ENCODE measurements at regions not wholly inside any gene's neighbourhood (a gene's known extent, or its start where the extent isn't known, plus 50 kb on each side); places are given as distances from the start of the nearest gene placed in this dataset.

DNA sequence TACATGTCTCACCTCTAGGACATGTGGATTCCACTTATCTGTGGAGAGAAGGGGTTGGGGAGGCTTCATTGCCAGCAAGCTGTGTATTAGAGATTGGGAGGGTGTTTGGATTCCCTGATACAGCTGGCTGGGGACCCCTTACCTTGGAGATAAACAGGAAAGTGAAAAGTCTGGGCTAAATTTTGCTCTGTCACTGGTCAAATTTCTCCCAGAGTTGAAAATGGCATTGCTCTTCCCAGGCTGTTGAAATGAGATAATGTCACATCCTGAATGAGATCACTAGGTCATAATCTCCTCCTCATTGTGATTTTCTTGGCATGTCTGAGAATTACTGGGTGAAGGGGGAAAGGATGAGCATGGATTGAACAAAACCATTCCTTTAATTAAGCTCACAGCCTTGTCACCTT, 265.0 kb upstream of the PARD3B start:
- Histone ChIP-seq H3K4me1 (ENCODE audit: control insufficient read depth in 5 of 5, insufficient read depth in 5 of 5, low read length in 5 of 5) (peaks cover 0 to 11% (median 0%) of the 10 kb centered on the region in 5 donors), H3K27ac (ENCODE audit: low read depth, low read length) (no peak overlapping the region), H3K4me3 (ENCODE audit: low read depth in 1 of 5, low read length in 5 of 5) (no peak overlapping the region), H3K27me3 (ENCODE audit: control insufficient read depth in 5 of 5, insufficient read depth in 4 of 5, low read length in 5 of 5) (no peaks in the 10 kb centered on the region), H3K9me3 (ENCODE audit: control insufficient read depth in 5 of 5, low read length in 5 of 5) (peaks cover 0 to under 1% (median 0%) of the 10 kb centered on the region in 5 donors), H3K36me3 (ENCODE audit: control insufficient read depth in 5 of 5, insufficient read depth in 5 of 5, low read length in 5 of 5) (no peaks in the 10 kb centered on the region), H3K9ac (ENCODE audit: low read length in 5 of 5) (no peak overlapping the region)

DNA sequence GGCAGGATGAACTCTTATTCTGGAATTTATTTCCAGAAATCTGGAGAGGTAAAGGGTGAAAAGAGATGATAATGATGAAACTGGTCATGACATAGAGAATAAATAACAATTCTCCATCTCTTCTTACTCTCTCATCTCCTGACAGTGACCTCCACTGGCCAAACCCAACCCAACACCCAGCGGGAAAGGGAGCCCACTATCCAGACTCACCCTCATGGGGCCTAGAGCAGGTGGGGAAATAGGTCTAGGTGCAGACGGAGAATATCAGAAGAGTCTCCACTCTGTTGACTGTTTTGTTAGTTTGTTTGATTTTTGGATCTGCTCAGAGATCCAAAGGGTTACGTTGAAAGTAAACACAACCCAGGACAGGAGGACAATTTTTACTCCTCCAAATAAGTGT, 263.2 kb upstream of the PARD3B start:
- H3K9ac ChIP-seq (ENCODE audit: low read length in 5 of 5) = no peak overlapping the region
- peaks cover 0 to 11% (median 0%) of the 10 kb centered on the region in 5 donors for H3K4me1 ChIP-seq (ENCODE audit: control insufficient read depth in 5 of 5, insufficient read depth in 5 of 5, low read length in 5 of 5)
- H3K4me3 ChIP-seq (ENCODE audit: low read depth in 1 of 5, low read length in 5 of 5) = no peak overlapping the region
- H3K27me3 ChIP-seq (ENCODE audit: control insufficient read depth in 5 of 5, insufficient read depth in 4 of 5, low read length in 5 of 5) = no peaks in the 10 kb centered on the region
- H3K36me3 ChIP-seq (ENCODE audit: control insufficient read depth in 5 of 5, insufficient read depth in 5 of 5, low read length in 5 of 5) = no peaks in the 10 kb centered on the region
- peaks cover 0 to 3% (median 0%) of the 10 kb centered on the region in 5 donors for H3K9me3 ChIP-seq (ENCODE audit: control insufficient read depth in 5 of 5, low read length in 5 of 5)
- H3K27ac ChIP-seq (ENCODE audit: low read depth, low read length) = no peak overlapping the region

DNA sequence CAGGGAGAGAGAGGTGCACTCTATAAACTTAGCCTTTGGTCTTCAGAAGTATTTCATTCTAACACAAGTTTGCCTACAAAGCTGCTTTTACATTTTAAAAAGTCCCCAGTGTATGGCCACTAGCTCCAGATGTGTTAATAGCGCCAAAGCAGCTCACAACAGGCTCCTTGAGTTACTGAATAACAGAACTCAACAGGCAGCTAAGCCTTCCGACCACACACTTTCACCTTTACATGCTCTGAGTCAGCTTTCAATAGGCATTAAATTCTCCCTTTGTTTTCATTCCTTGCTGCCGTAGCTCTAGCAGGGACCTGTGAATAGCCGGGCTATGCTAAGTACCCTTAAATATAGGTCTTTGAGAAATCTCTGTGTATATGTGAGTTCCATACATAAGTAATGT, 262.8 kb upstream of the PARD3B start:
- no peak overlapping the region for H3K4me3 ChIP-seq (ENCODE audit: low read depth in 1 of 5, low read length in 5 of 5)
- H3K9ac ChIP-seq (ENCODE audit: low read length in 5 of 5) = no peak overlapping the region
- no peaks in the 10 kb centered on the region for H3K27me3 ChIP-seq (ENCODE audit: control insufficient read depth in 5 of 5, insufficient read depth in 4 of 5, low read length in 5 of 5)
- peaks cover 0 to 11% (median 0%) of the 10 kb centered on the region in 5 donors for H3K4me1 ChIP-seq (ENCODE audit: control insufficient read depth in 5 of 5, insufficient read depth in 5 of 5, low read length in 5 of 5)
- H3K36me3 ChIP-seq (ENCODE audit: control insufficient read depth in 5 of 5, insufficient read depth in 5 of 5, low read length in 5 of 5) = no peaks in the 10 kb centered on the region
- H3K9me3 ChIP-seq (ENCODE audit: control insufficient read depth in 5 of 5, low read length in 5 of 5) = peaks cover 0 to 3% (median 0%) of the 10 kb centered on the region in 5 donors
- no peak overlapping the region for H3K27ac ChIP-seq (ENCODE audit: low read depth, low read length)

DNA sequence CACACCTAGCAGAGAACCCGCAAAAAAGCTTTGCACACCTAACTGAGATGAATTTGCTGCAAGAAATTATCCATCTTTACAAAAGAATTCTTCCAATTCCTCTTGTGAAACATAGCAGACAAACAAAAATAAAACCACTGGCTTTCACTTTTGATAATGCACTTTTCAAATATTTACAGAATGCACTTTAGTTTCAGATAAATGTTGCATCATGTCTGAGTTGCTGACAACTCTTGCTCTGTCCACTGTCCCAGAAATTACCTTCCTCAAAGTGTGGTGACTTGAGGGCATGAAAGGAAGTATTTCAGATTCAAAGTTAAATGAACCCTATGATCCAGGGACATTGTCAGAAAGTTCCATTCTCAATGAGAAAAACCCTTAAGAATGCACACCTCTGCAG, 256.2 kb upstream of the PARD3B start:
- Histone ChIP-seq H3K27me3 (ENCODE audit: control insufficient read depth in 5 of 5, insufficient read depth in 4 of 5, low read length in 5 of 5) (no peaks in the 10 kb centered on the region), H3K9ac (ENCODE audit: low read length in 5 of 5) (no peak overlapping the region), H3K4me1 (ENCODE audit: control insufficient read depth in 5 of 5, insufficient read depth in 5 of 5, low read length in 5 of 5) (peaks cover 0 to 9% (median 0%) of the 10 kb centered on the region in 5 donors), H3K9me3 (ENCODE audit: control insufficient read depth in 5 of 5, low read length in 5 of 5) (peaks cover 0 to 3% (median 0%) of the 10 kb centered on the region in 5 donors), H3K36me3 (ENCODE audit: control insufficient read depth in 5 of 5, insufficient read depth in 5 of 5, low read length in 5 of 5) (no peaks in the 10 kb centered on the region), H3K4me3 (ENCODE audit: low read depth in 1 of 5, low read length in 5 of 5) (no peak overlapping the region), H3K27ac (ENCODE audit: low read depth, low read length) (no peak overlapping the region)

DNA sequence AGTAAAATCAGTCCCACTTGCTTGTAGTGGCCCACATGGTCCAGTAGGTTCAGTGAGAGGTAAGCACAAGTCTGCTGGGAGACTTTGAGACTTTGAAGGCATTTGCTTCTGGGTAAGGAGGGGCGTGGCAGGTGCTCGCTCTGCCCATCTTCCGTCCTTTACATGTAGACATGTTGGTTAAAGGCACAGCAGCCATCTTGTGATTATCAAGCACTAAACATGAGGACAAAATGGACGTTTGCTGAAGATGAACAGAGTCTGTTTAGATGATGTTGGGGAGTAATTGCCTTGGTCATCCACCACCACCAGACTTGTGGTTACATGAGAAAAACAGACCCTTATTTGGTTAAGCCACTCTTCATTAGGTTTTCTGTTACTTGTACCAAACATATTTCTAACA, 252.8 kb upstream of the PARD3B start:
- H3K36me3 ChIP-seq (ENCODE audit: control insufficient read depth in 5 of 5, insufficient read depth in 5 of 5, low read length in 5 of 5) = no peaks in the 10 kb centered on the region
- peaks cover 0 to 12% (median 0%) of the 10 kb centered on the region in 5 donors for H3K4me1 ChIP-seq (ENCODE audit: control insufficient read depth in 5 of 5, insufficient read depth in 5 of 5, low read length in 5 of 5)
- H3K27me3 ChIP-seq (ENCODE audit: control insufficient read depth in 5 of 5, insufficient read depth in 4 of 5, low read length in 5 of 5) = no peaks in the 10 kb centered on the region
- no peak overlapping the region for H3K9ac ChIP-seq (ENCODE audit: low read length in 5 of 5)
- H3K4me3 ChIP-seq (ENCODE audit: low read depth in 1 of 5, low read length in 5 of 5) = no peak overlapping the region
- no peaks in the 10 kb centered on the region for H3K9me3 ChIP-seq (ENCODE audit: control insufficient read depth in 5 of 5, low read length in 5 of 5)
- H3K27ac ChIP-seq (ENCODE audit: low read depth, low read length) = no peak overlapping the region

DNA sequence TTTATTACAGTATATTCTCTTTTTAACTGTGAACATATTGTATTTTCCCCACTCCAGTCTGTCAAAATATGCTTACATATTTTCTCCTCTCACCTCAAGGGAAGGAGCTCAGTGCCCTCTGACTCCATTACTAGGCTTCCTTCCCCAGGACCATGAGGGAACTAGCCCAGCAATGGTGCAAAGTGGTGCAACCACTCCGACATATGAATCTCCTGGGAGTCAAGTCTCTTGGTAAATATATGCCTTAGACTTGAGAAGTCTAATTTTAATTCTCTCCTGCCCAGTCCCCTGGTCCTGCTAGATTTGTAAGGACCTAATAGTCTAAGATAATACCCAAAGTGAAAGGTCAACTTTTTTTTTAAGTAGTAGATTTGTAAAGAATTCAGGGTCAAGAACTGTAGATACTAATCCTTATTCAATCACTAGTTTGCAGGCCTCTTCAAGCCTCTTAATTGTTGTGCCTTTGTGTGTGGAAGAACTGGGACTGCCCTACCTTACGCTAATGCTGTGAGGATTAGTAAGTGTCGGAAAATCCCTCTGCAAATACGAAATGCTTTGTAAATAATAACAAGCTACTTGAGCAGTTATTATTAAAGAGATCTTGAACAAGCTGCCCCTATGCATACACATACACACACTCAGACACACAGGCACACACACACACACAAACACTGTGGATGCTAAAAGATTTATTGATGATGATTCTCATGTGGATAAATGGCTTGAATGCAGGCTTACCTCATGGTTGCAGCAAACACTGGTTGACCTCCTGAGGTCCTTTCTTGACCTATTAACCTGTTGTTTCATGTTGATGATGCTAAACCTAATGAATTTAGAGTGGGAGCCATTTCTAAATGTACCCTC, 251.2 kb upstream of the PARD3B start:
- peaks cover 0 to 12% (median 0%) of the 10 kb centered on the region in 5 donors for H3K4me1 ChIP-seq (ENCODE audit: control insufficient read depth in 5 of 5, insufficient read depth in 5 of 5, low read length in 5 of 5)
- H3K9me3 ChIP-seq (ENCODE audit: control insufficient read depth in 5 of 5, low read length in 5 of 5) = no peaks in the 10 kb centered on the region
- H3K27me3 ChIP-seq (ENCODE audit: control insufficient read depth in 5 of 5, insufficient read depth in 4 of 5, low read length in 5 of 5) = no peaks in the 10 kb centered on the region
- no peaks in the 10 kb centered on the region for H3K36me3 ChIP-seq (ENCODE audit: control insufficient read depth in 5 of 5, insufficient read depth in 5 of 5, low read length in 5 of 5)
- no peak overlapping the region for H3K27ac ChIP-seq (ENCODE audit: low read depth, low read length)
- no peak overlapping the region for H3K9ac ChIP-seq (ENCODE audit: low read length in 5 of 5)
- H3K4me3 ChIP-seq (ENCODE audit: low read depth in 1 of 5, low read length in 5 of 5) = no peak overlapping the region

DNA sequence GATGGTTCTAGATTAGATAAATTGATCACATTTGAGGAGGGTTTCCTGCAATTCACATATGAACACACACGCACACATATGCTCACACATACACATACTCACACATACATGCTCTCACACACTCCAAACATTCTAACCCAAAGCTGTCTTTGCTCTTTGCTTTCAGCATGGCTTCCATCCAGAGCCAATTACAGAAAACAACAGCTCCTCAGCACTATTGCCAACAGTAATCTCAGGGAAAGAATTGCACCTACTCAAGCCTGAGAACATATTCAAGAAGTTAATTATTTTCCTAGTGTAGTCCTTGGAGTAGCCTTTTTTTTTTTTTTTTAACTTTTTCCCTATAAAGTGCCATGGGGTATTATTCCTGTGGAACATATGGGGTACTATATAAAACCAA, 246.9 kb upstream of the PARD3B start:
- Histone ChIP-seq H3K9ac (ENCODE audit: low read length in 5 of 5) (no peak overlapping the region), H3K4me1 (ENCODE audit: control insufficient read depth in 5 of 5, insufficient read depth in 5 of 5, low read length in 5 of 5) (peaks cover 0 to 9% (median 0%) of the 10 kb centered on the region in 5 donors), H3K4me3 (ENCODE audit: low read depth in 1 of 5, low read length in 5 of 5) (no peak overlapping the region), H3K27ac (ENCODE audit: low read depth, low read length) (no peak overlapping the region), H3K9me3 (ENCODE audit: control insufficient read depth in 5 of 5, low read length in 5 of 5) (no peaks in the 10 kb centered on the region), H3K27me3 (ENCODE audit: control insufficient read depth in 5 of 5, insufficient read depth in 4 of 5, low read length in 5 of 5) (no peaks in the 10 kb centered on the region), H3K36me3 (ENCODE audit: control insufficient read depth in 5 of 5, insufficient read depth in 5 of 5, low read length in 5 of 5) (no peaks in the 10 kb centered on the region)

DNA sequence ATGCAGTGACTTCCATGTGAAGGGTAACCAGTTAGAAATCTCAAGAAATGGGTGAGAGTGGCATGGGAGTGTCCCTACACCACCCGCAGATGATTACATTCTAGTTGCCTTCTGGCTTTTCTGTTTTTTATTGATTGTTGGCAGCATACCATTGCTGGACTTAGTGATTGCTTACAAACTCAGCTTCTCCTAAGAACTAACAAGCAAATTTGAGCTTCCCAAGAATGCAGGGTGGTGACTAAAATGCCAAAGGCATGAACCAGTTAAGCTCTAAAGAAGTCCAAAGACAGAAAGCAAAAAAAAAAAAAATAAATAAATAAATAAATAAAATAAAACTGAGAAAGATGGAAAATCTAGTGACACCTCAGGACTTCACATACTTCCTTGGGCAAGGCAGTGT, 245.5 kb upstream of the PARD3B start:
- Histone ChIP-seq H3K27ac (ENCODE audit: low read depth, low read length) (no peak overlapping the region), H3K9me3 (ENCODE audit: control insufficient read depth in 5 of 5, low read length in 5 of 5) (no peaks in the 10 kb centered on the region), H3K36me3 (ENCODE audit: control insufficient read depth in 5 of 5, insufficient read depth in 5 of 5, low read length in 5 of 5) (no peaks in the 10 kb centered on the region), H3K9ac (ENCODE audit: low read length in 5 of 5) (no peak overlapping the region), H3K4me3 (ENCODE audit: low read depth in 1 of 5, low read length in 5 of 5) (no peak overlapping the region), H3K4me1 (ENCODE audit: control insufficient read depth in 5 of 5, insufficient read depth in 5 of 5, low read length in 5 of 5) (no peaks in the 10 kb centered on the region), H3K27me3 (ENCODE audit: control insufficient read depth in 5 of 5, insufficient read depth in 4 of 5, low read length in 5 of 5) (no peaks in the 10 kb centered on the region)

DNA sequence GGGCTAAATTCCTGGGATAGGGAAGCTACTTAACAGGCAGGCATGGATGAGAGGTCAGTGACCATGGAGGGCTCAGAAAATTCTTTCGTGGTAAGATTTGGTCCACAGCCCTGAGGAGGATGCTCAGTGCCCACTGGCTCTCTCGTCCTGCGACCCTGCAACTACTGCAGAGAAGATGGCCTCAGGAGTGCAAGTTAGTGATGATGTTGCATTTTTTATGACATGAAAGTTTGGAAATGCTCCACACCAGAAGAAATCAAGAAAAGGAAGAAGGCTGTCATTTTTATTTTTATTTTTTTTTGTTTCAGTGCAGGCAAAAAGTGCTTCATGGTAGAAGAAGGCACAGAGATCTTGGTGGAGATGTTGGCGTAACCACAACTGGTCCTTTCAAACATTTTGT, 238.6 kb upstream of the PARD3B start:
- no peaks in the 10 kb centered on the region for H3K4me1 ChIP-seq (ENCODE audit: control insufficient read depth in 5 of 5, insufficient read depth in 5 of 5, low read length in 5 of 5)
- H3K27me3 ChIP-seq (ENCODE audit: control insufficient read depth in 5 of 5, insufficient read depth in 4 of 5, low read length in 5 of 5) = no peaks in the 10 kb centered on the region
- H3K9me3 ChIP-seq (ENCODE audit: control insufficient read depth in 5 of 5, low read length in 5 of 5) = no peaks in the 10 kb centered on the region
- no peaks in the 10 kb centered on the region for H3K36me3 ChIP-seq (ENCODE audit: control insufficient read depth in 5 of 5, insufficient read depth in 5 of 5, low read length in 5 of 5)
- no peak overlapping the region for H3K9ac ChIP-seq (ENCODE audit: low read length in 5 of 5)
- H3K4me3 ChIP-seq (ENCODE audit: low read depth in 1 of 5, low read length in 5 of 5) = no peak overlapping the region
- no peak overlapping the region for H3K27ac ChIP-seq (ENCODE audit: low read depth, low read length)

DNA sequence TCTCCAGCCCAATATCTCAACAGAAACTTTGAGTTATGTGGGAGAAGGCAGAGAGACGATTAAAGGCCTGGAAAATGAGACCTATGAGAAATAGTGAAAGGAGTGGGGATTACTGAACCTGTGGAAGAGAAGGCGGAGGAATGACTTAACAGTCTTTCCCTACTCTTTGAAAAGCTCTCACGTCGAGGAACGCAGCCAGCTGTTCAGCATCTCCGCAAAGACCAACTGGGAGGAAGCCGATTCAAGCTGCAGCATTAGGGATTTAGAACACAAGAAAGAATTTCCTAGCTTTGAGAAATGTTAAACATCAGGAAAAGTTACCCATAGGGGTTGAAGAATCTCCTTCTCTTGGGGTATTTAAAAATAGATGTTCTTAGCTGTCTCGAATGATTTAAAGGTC, 233.2 kb upstream of the PARD3B start:
- Histone ChIP-seq H3K4me1 (ENCODE audit: control insufficient read depth in 5 of 5, insufficient read depth in 5 of 5, low read length in 5 of 5) (peaks cover 0 to 8% (median 5%) of the 10 kb centered on the region in 5 donors), H3K27me3 (ENCODE audit: control insufficient read depth in 5 of 5, insufficient read depth in 4 of 5, low read length in 5 of 5) (no peaks in the 10 kb centered on the region), H3K4me3 (ENCODE audit: low read depth in 1 of 5, low read length in 5 of 5) (no peak overlapping the region), H3K9me3 (ENCODE audit: control insufficient read depth in 5 of 5, low read length in 5 of 5) (no peaks in the 10 kb centered on the region), H3K9ac (ENCODE audit: low read length in 5 of 5) (no peak overlapping the region), H3K36me3 (ENCODE audit: control insufficient read depth in 5 of 5, insufficient read depth in 5 of 5, low read length in 5 of 5) (no peaks in the 10 kb centered on the region), H3K27ac (ENCODE audit: low read depth, low read length) (no peak overlapping the region)
